DND-41 (cell line): ENCODE measurements at regions not wholly inside any gene's neighbourhood (a gene's known extent, or its start where the extent isn't known, plus 50 kb on each side); places are given as distances from the start of the nearest gene placed in this dataset.
"Not testable (repeated sequence)": the region's sequence is repeated elsewhere in the genome, so short reads cannot be mapped to it uniquely, and the experiment has no call there.

Experiments used
- ATAC-seq: fragments of 200-7000 bp; cut with Tn5 transposase; 3 replicates; pipeline ENCODE4 v1.9.1; 2021; ENCODE audit warnings: low read depth; ENCODE audit not compliant: insufficient read depth
- DNase-seq: peaks from one replicate; pipeline ENCODE4 v3.0.0-alpha.2; 2020
- H2AFZ ChIP-seq: 2 replicates; pipeline ENCODE4 v1.6.0; 2012; ENCODE audit warnings: low read depth, low read length
- H3K27ac ChIP-seq: 2 replicates; pipeline ENCODE4 v1.5.1; 2012; ENCODE audit warnings: low read length, inconsistent platforms
- H3K27me3 ChIP-seq: fragments of 200-600 bp; sonication (generic); 2 replicates; pipeline ENCODE4 v1.6.0; 2012; ENCODE audit warnings: low read length, mild to moderate bottlenecking, inconsistent platforms; ENCODE audit not compliant: insufficient read depth, poor library complexity
- H3K36me3 ChIP-seq: 2 replicates; pipeline ENCODE4 v1.5.1; 2012; ENCODE audit warnings: low read length, inconsistent platforms; ENCODE audit not compliant: insufficient read depth
- H3K4me1 ChIP-seq: 2 replicates; pipeline ENCODE4 v1.5.1; 2012; ENCODE audit warnings: mild to moderate bottlenecking, low read length; ENCODE audit not compliant: insufficient read depth
- H3K4me2 ChIP-seq: 2 replicates; pipeline ENCODE4 v1.6.0; 2012; ENCODE audit warnings: mild to moderate bottlenecking, moderate library complexity, low read length, inconsistent platforms; ENCODE audit not compliant: insufficient read depth
- H3K4me3 ChIP-seq, 2 experiments: fragments of 200-600 bp in 1 of 2; shearing (Covaris generic) in 1 of 2; 2 replicates each; pipeline ENCODE4 v1.5.1; 2012 to 2016; ENCODE audit warnings: inconsistent platforms in 2 of 2, low read length in 2 of 2, mild to moderate bottlenecking in 2 of 2, low read depth in 1 of 2, moderate library complexity in 1 of 2
- H3K79me2 ChIP-seq: 2 replicates; pipeline ENCODE4 v1.6.0; 2012; ENCODE audit warnings: low read length, inconsistent platforms; ENCODE audit not compliant: insufficient read depth
- H3K9ac ChIP-seq: 2 replicates; pipeline ENCODE4 v1.6.0; 2012; ENCODE audit warnings: low read depth, mild to moderate bottlenecking, inconsistent platforms, low read length, moderate library complexity
- H3K9me3 ChIP-seq: 2 replicates; pipeline ENCODE4 v1.5.1; 2012; ENCODE audit warnings: low read length, moderate library complexity, mild to moderate bottlenecking, inconsistent platforms; ENCODE audit not compliant: insufficient read depth, severe bottlenecking
- H4K20me1 ChIP-seq: 2 replicates; pipeline ENCODE4 v1.6.0; 2012; ENCODE audit warnings: low read length; ENCODE audit not compliant: insufficient read depth
- CTCF ChIP-seq: IDR thresholded peaks from 2 replicates; pipeline ENCODE4 v1.5.1; 2012; ENCODE audit warnings: borderline replicate concordance, low read length, moderate library complexity, mild to moderate bottlenecking; ENCODE audit not compliant: poor library complexity, severe bottlenecking; ENCODE audit errors: extremely low read depth
- EZH2 ChIP-seq: IDR thresholded peaks from 3 replicates; pipeline ENCODE4 v1.6.1; 2012; ENCODE audit warnings: borderline replicate concordance, low read depth, mild to moderate bottlenecking, moderate library complexity, low read length, inconsistent platforms; ENCODE audit not compliant: severe bottlenecking

GRCh38 chr4:27791640-27792039, 931.0 kb downstream of the STIM2 start:
- Histone ChIP-seq H3K27ac (no peak overlapping the region), H3K36me3 (no peaks in the 10 kb centered on the region), H3K9ac (no peak overlapping the region), H3K4me1 (no peaks in the 10 kb centered on the region), H4K20me1 (no peaks in the 10 kb centered on the region), H3K9me3 (no peaks in the 10 kb centered on the region), H3K79me2 (no peaks in the 10 kb centered on the region), H2AFZ (no peak overlapping the region), H3K4me2 (no peak overlapping the region), H3K4me3 (no peak overlapping the region), H3K27me3 (no peaks in the 10 kb centered on the region)
- no peak for TF ChIP-seq EZH2
- ATAC-seq: no peak
- no peak for DNase-seq

GRCh38 chr4:27807207-27807606, 946.6 kb downstream of the STIM2 start:
- H3K9ac ChIP-seq: no peak overlapping the region
- no peaks in the 10 kb centered on the region for H3K4me1 ChIP-seq
- no peaks in the 10 kb centered on the region for H3K9me3 ChIP-seq
- H3K27me3 ChIP-seq: no peaks in the 10 kb centered on the region
- DNase-seq (no peak), ATAC-seq (no peak)
- H4K20me1 ChIP-seq: no peaks in the 10 kb centered on the region
- H2AFZ ChIP-seq: no peak overlapping the region
- H3K79me2 ChIP-seq: no peaks in the 10 kb centered on the region
- H3K4me2 ChIP-seq: no peak overlapping the region
- H3K36me3 ChIP-seq: no peaks in the 10 kb centered on the region
- TF ChIP-seq CTCF (no peak), EZH2 (no peak)
- H3K27ac ChIP-seq: no peak overlapping the region
- no peak overlapping the region for H3K4me3 ChIP-seq

GRCh38 chr4:27811948-27812347, 951.3 kb downstream of the STIM2 start:
- Histone ChIP-seq H3K4me3 (no peak overlapping the region), H3K4me2 (no peak overlapping the region), H3K79me2 (no peaks in the 10 kb centered on the region), H3K9ac (no peak overlapping the region), H3K36me3 (no peaks in the 10 kb centered on the region), H3K27ac (no peak overlapping the region), H2AFZ (no peak overlapping the region), H3K27me3 (no peaks in the 10 kb centered on the region), H4K20me1 (no peaks in the 10 kb centered on the region), H3K9me3 (no peaks in the 10 kb centered on the region), H3K4me1 (no peaks in the 10 kb centered on the region)
- DNase-seq (no peak), ATAC-seq (no peak)
- no peak for TF ChIP-seq CTCF
- TF ChIP-seq EZH2: no peak

GRCh38 chr4:27813226-27813625, 952.6 kb downstream of the STIM2 start:
- not testable (repeated sequence) for H3K4me1 ChIP-seq, H3K9ac ChIP-seq, ATAC-seq, H4K20me1 ChIP-seq, H3K27me3 ChIP-seq, H3K4me2 ChIP-seq, H3K36me3 ChIP-seq, H3K79me2 ChIP-seq, H2AFZ ChIP-seq, H3K4me3 ChIP-seq, H3K27ac ChIP-seq, DNase-seq, H3K9me3 ChIP-seq

- not testable (repeated sequence) for H3K4me2 ChIP-seq, H3K79me2 ChIP-seq, H3K36me3 ChIP-seq, H3K4me1 ChIP-seq, H3K27me3 ChIP-seq, H3K27ac ChIP-seq, H2AFZ ChIP-seq, H3K9me3 ChIP-seq, H3K9ac ChIP-seq, H3K4me3 ChIP-seq, ATAC-seq, DNase-seq, H4K20me1 ChIP-seq
Observed at GRCh38 chr4:27813699-27814425, 953.2 kb downstream of the STIM2 start.
